ENCODE measurements at regions not wholly inside any gene's neighbourhood (a gene's known extent, or its start where the extent isn't known, plus 50 kb on each side); places are given as distances from the start of the nearest gene placed in this dataset.

DNA sequence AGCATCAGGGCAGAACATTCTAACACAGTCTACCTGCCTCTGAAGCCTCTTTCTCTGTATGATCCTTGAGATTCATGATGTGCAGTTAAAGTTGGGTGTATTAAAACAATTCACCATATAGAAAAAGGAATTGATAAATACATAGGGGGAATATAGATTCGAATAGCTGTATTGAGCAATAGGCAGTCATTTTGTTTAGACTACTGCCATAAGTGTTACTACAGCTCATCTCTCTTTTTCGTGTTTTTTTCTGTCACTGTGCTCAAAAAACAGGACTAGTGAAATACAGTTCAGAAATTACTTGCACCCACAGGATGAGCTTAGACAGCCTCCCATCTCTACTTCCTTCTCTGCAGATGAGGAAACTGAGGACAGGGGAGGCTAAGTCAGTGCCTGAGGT, 144.6 kb upstream of the FBN2 start (continued):
- no peak for TF ChIP-seq CTCF (conservative IDR thresholded peaks at IDR 0.05; ENCODE audit: low read depth in 2 of 2)

GRCh38 chr5:128684961-128685360, 146.9 kb upstream of the FBN2 start:
- no peak overlapping the region for H2AFZ ChIP-seq
- H3K27ac ChIP-seq (ENCODE audit: low read depth): no peak overlapping the region
- H3F3A ChIP-seq (replicated peaks; ENCODE audit: low read depth): no peaks in the 10 kb centered on the region
- Mint-ChIP-seq H3K27ac (no peak overlapping the region; the same call in 1 of the 2 replicates), H3K4me3 (no peak overlapping the region), H3K9me3 (no peaks in the 10 kb centered on the region), H3K4me1 (peaks cover 31% of the 10 kb centered on the region), H3K27me3 (ENCODE audit: insufficient read depth, low read depth, poor library complexity) (peaks cover 2% of the 10 kb centered on the region), H3K36me3 (ENCODE audit: low read depth) (no peaks in the 10 kb centered on the region)
- no peaks in the 10 kb centered on the region for H3K9me2 ChIP-seq (ENCODE audit: insufficient read depth)
- H3K27me3 ChIP-seq (ENCODE audit: insufficient read depth): no peaks in the 10 kb centered on the region
- peaks cover 21% of the 10 kb centered on the region for H3K4me1 ChIP-seq (ENCODE audit: insufficient read depth)
- H4K20me1 ChIP-seq (replicated peaks; ENCODE audit: insufficient read depth): no peaks in the 10 kb centered on the region
- H3K4me2 ChIP-seq: no peak overlapping the region
- H3K79me2 ChIP-seq (replicated peaks; ENCODE audit: insufficient read depth): no peaks in the 10 kb centered on the region
- no peak for ATAC-seq
- TF ChIP-seq NANOG (IDR thresholded peaks at IDR 0.05; ENCODE audit: borderline replicate concordance) (no peak), POLR2AphosphoS5 (IDR thresholded peaks at IDR 0.05; ENCODE audit: low read depth) (no peak), STAT1 (IDR thresholded peaks at IDR 0.05; ENCODE audit: unreplicated experiment) (no peak), EZH2phosphoT487 (IDR thresholded peaks at IDR 0.05; ENCODE audit: unreplicated experiment) (no peak), JUNB (IDR thresholded peaks at IDR 0.05; ENCODE audit: unreplicated experiment) (no peak), ZNF331 (CRISPR knock-in tag; IDR thresholded peaks at IDR 0.05; ENCODE audit: low read depth) (no peak)
- TF ChIP-seq, protein P1, sequence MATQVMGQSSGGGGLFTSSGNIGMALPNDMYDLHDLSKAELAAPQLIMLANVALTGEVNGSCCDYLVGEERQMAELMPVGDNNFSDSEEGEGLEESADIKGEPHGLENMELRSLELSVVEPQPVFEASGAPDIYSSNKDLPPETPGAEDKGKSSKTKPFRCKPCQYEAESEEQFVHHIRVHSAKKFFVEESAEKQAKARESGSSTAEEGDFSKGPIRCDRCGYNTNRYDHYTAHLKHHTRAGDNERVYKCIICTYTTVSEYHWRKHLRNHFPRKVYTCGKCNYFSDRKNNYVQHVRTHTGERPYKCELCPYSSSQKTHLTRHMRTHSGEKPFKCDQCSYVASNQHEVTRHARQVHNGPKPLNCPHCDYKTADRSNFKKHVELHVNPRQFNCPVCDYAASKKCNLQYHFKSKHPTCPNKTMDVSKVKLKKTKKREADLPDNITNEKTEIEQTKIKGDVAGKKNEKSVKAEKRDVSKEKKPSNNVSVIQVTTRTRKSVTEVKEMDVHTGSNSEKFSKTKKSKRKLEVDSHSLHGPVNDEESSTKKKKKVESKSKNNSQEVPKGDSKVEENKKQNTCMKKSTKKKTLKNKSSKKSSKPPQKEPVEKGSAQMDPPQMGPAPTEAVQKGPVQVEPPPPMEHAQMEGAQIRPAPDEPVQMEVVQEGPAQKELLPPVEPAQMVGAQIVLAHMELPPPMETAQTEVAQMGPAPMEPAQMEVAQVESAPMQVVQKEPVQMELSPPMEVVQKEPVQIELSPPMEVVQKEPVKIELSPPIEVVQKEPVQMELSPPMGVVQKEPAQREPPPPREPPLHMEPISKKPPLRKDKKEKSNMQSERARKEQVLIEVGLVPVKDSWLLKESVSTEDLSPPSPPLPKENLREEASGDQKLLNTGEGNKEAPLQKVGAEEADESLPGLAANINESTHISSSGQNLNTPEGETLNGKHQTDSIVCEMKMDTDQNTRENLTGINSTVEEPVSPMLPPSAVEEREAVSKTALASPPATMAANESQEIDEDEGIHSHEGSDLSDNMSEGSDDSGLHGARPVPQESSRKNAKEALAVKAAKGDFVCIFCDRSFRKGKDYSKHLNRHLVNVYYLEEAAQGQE (IDR thresholded peaks at IDR 0.05; ENCODE audit: unreplicated experiment): no peak
- TF ChIP-seq, protein P2, sequence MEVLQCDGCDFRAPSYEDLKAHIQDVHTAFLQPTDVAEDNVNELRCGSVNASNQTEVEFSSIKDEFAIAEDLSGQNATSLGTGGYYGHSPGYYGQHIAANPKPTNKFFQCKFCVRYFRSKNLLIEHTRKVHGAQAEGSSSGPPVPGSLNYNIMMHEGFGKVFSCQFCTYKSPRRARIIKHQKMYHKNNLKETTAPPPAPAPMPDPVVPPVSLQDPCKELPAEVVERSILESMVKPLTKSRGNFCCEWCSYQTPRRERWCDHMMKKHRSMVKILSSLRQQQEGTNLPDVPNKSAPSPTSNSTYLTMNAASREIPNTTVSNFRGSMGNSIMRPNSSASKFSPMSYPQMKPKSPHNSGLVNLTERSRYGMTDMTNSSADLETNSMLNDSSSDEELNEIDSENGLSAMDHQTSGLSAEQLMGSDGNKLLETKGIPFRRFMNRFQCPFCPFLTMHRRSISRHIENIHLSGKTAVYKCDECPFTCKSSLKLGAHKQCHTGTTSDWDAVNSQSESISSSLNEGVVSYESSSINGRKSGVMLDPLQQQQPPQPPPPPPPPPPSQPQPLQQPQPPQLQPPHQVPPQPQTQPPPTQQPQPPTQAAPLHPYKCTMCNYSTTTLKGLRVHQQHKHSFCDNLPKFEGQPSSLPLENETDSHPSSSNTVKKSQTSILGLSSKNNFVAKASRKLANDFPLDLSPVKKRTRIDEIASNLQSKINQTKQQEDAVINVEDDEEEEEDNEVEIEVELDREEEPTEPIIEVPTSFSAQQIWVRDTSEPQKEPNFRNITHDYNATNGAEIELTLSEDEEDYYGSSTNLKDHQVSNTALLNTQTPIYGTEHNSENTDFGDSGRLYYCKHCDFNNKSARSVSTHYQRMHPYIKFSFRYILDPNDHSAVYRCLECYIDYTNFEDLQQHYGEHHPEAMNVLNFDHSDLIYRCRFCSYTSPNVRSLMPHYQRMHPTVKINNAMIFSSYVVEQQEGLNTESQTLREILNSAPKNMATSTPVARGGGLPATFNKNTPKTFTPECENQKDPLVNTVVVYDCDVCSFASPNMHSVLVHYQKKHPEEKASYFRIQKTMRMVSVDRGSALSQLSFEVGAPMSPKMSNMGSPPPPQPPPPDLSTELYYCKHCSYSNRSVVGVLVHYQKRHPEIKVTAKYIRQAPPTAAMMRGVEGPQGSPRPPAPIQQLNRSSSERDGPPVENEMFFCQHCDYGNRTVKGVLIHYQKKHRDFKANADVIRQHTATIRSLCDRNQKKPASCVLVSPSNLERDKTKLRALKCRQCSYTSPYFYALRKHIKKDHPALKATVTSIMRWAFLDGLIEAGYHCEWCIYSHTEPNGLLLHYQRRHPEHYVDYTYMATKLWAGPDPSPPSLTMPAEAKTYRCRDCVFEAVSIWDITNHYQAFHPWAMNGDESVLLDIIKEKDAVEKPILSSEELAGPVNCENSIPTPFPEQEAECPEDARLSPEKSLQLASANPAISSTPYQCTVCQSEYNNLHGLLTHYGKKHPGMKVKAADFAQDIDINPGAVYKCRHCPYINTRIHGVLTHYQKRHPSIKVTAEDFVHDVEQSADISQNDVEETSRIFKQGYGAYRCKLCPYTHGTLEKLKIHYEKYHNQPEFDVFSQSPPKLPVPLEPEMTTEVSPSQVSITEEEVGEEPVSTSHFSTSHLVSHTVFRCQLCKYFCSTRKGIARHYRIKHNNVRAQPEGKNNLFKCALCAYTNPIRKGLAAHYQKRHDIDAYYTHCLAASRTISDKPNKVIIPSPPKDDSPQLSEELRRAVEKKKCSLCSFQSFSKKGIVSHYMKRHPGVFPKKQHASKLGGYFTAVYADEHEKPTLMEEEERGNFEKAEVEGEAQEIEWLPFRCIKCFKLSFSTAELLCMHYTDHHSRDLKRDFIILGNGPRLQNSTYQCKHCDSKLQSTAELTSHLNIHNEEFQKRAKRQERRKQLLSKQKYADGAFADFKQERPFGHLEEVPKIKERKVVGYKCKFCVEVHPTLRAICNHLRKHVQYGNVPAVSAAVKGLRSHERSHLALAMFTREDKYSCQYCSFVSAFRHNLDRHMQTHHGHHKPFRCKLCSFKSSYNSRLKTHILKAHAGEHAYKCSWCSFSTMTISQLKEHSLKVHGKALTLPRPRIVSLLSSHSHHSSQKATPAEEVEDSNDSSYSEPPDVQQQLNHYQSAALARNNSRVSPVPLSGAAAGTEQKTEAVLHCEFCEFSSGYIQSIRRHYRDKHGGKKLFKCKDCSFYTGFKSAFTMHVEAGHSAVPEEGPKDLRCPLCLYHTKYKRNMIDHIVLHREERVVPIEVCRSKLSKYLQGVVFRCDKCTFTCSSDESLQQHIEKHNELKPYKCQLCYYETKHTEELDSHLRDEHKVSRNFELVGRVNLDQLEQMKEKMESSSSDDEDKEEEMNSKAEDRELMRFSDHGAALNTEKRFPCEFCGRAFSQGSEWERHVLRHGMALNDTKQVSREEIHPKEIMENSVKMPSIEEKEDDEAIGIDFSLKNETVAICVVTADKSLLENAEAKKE (CRISPR knock-in tag; IDR thresholded peaks at IDR 0.05): no peak
- DNase-seq (ENCODE audit: low spot score): no peak
- no peak overlapping the region for H3K4me3 ChIP-seq
- no peaks in the 10 kb centered on the region for H3K36me3 ChIP-seq (ENCODE audit: insufficient read depth)

All from GM23338 (cell line).